MM.1S (cell line): ENCODE measurements at regions not wholly inside any gene's neighbourhood (a gene's known extent, or its start where the extent isn't known, plus 50 kb on each side); places are given as distances from the start of the nearest gene placed in this dataset.

Experiments used
- DNase-seq: peaks from one replicate; pipeline ENCODE4 v3.0.0-alpha.2; 2015
- H2AFZ ChIP-seq: fragments of 300-600 bp; sonication (generic); 2 replicates; pipeline ENCODE4 v1.6.0; 2016; ENCODE audit warnings: antibody characterized with exemption, low read length
- H3F3A ChIP-seq: fragments of 300-600 bp; sonication (generic); 2 replicates; pipeline ENCODE4 v1.6.1; 2016; ENCODE audit warnings: mild to moderate bottlenecking, antibody characterized with exemption, low read length, moderate library complexity, mixed read lengths; ENCODE audit not compliant: insufficient read depth
- H3K27ac ChIP-seq: fragments of 300-600 bp; sonication (generic); 2 replicates; pipeline ENCODE4 v1.5.1; 2016; ENCODE audit warnings: mild to moderate bottlenecking, low read length
- H3K27me3 ChIP-seq: fragments of 300-600 bp; sonication (generic); replicated peaks from 2 replicates; pipeline ENCODE4 v1.6.0; 2016; ENCODE audit warnings: low read length; ENCODE audit not compliant: insufficient read depth
- H3K36me3 ChIP-seq: fragments of 300-600 bp; sonication (generic); replicated peaks from 2 replicates; pipeline ENCODE4 v1.6.1; 2016; ENCODE audit warnings: mild to moderate bottlenecking, low read length, mixed read lengths; ENCODE audit not compliant: insufficient read depth
- H3K4me1 ChIP-seq: fragments of 300-600 bp; sonication (generic); 2 replicates; pipeline ENCODE4 v1.6.1; 2016; ENCODE audit warnings: low read length, mixed read lengths
- H3K4me2 ChIP-seq: fragments of 300-600 bp; sonication (generic); 2 replicates; pipeline ENCODE4 v1.6.0; 2016; ENCODE audit warnings: low read depth, low read length
- H3K4me3 ChIP-seq: fragments of 300-600 bp; sonication (generic); 2 replicates; pipeline ENCODE4 v1.5.1; 2016; ENCODE audit warnings: low read length, mixed read lengths
- H3K79me2 ChIP-seq: fragments of 300-600 bp; sonication (generic); 2 replicates; pipeline ENCODE4 v1.6.1; 2016; ENCODE audit warnings: mixed run types, low read length, mixed read lengths
- H3K9ac ChIP-seq: fragments of 300-600 bp; sonication (generic); 2 replicates; pipeline ENCODE4 v1.6.1; 2016; ENCODE audit warnings: low read length, mixed read lengths
- H3K9me2 ChIP-seq: fragments of 300-600 bp; sonication (generic); replicated peaks from 2 replicates; pipeline ENCODE4 v1.6.1; 2016; ENCODE audit warnings: mild to moderate bottlenecking, low read length, mixed read lengths; ENCODE audit not compliant: insufficient read depth
- H3K9me3 ChIP-seq: fragments of 300-600 bp; sonication (generic); replicated peaks from 2 replicates; pipeline ENCODE4 v1.6.1; 2016; ENCODE audit warnings: mild to moderate bottlenecking, low read length, mixed read lengths; ENCODE audit not compliant: insufficient read depth
- H4K20me1 ChIP-seq: fragments of 300-600 bp; sonication (generic); 2 replicates; pipeline ENCODE4 v1.6.1; 2016; ENCODE audit warnings: mild to moderate bottlenecking, low read length, moderate library complexity, mixed read lengths; ENCODE audit not compliant: insufficient read depth
- CTCF ChIP-seq: fragments of 300-600 bp; sonication (generic); IDR thresholded peaks from 2 replicates; pipeline ENCODE4 v1.5.1; 2016; ENCODE audit warnings: antibody characterized with exemption, low read length, mixed read lengths
- EZH2 ChIP-seq: fragments of 300-600 bp; sonication (generic); optimal IDR thresholded peaks from 2 replicates; pipeline ENCODE3; 2017; ENCODE audit warnings: low read depth, mild to moderate bottlenecking, antibody characterized with exemption, low read length, mixed read lengths
- EZH2phosphoT487 ChIP-seq: fragments of 300-600 bp; sonication (generic); IDR thresholded peaks from 2 replicates; pipeline ENCODE4 v1.6.1; 2018; ENCODE audit warnings: antibody characterized with exemption, low read length

GRCh38 chr2:21656330-21657075 is 532.7 kb downstream of the TDRD15 start:
- H3K4me2 ChIP-seq: no peak overlapping the region
- H3K9ac ChIP-seq: no peak overlapping the region
- H4K20me1 ChIP-seq: no peaks in the 10 kb centered on the region
- no peak overlapping the region for H3K4me3 ChIP-seq
- no peaks in the 10 kb centered on the region for H3K9me3 ChIP-seq
- peak; percentile 61 for DNase-seq
- H3K27ac ChIP-seq: no peak overlapping the region
- no peaks in the 10 kb centered on the region for H3K79me2 ChIP-seq
- H3K4me1 ChIP-seq: peaks cover 7% of the 10 kb centered on the region; the same call in 1 of the 2 replicates
- 0 out of 2 replicates have a peak, but pooled peaks cover 3% of the 10 kb centered on the region for H3F3A ChIP-seq
- no peaks in the 10 kb centered on the region for H3K27me3 ChIP-seq
- no peaks in the 10 kb centered on the region for H3K36me3 ChIP-seq
- H2AFZ ChIP-seq: no peak overlapping the region
- TF ChIP-seq CTCF (peak; percentile 19; the same call in 1 of the 2 replicates), EZH2 (no peak)
- H3K9me2 ChIP-seq: no peaks in the 10 kb centered on the region

GRCh38 chr2:21657445-21657844 is 533.7 kb downstream of the TDRD15 start:
- DNase-seq: no peak
- Histone ChIP-seq H3K4me2 (no peak overlapping the region), H3K4me1 (peaks cover 7% of the 10 kb centered on the region; the same call in 1 of the 2 replicates)

GRCh38 chr2:21658269-21658668 is 534.5 kb downstream of the TDRD15 start:
- no peak overlapping the region for H3K4me2 ChIP-seq
- DNase-seq: no peak
- TF ChIP-seq CTCF: no peak
- no peak for TF ChIP-seq EZH2phosphoT487
- TF ChIP-seq EZH2: no peak
- H3K9me3 ChIP-seq: no peaks in the 10 kb centered on the region
- no peak overlapping the region for H2AFZ ChIP-seq
- H3K79me2 ChIP-seq: no peaks in the 10 kb centered on the region
- H3K27ac ChIP-seq: no peak overlapping the region
- H3K4me3 ChIP-seq: no peak overlapping the region
- H3K9me2 ChIP-seq: no peaks in the 10 kb centered on the region
- no peaks in the 10 kb centered on the region for H3K36me3 ChIP-seq
- H3F3A ChIP-seq: 0 out of 2 replicates have a peak, but pooled peaks cover 3% of the 10 kb centered on the region
- H4K20me1 ChIP-seq: no peaks in the 10 kb centered on the region
- H3K4me1 ChIP-seq: peaks cover 7% of the 10 kb centered on the region; the same call in 1 of the 2 replicates
- no peak overlapping the region for H3K9ac ChIP-seq
- no peaks in the 10 kb centered on the region for H3K27me3 ChIP-seq

More at GRCh38 chr2:21657445-21657844, 533.7 kb downstream of the TDRD15 start:
- H3K4me3 ChIP-seq: no peak overlapping the region
- TF ChIP-seq EZH2phosphoT487: no peak
- no peak for TF ChIP-seq CTCF
- no peak for TF ChIP-seq EZH2
- H3K36me3 ChIP-seq: no peaks in the 10 kb centered on the region
- H3K79me2 ChIP-seq: no peaks in the 10 kb centered on the region
- no peak overlapping the region for H3K27ac ChIP-seq
- no peak overlapping the region for H3K9ac ChIP-seq
- no peak overlapping the region for H2AFZ ChIP-seq
- no peaks in the 10 kb centered on the region for H3K9me3 ChIP-seq
- H4K20me1 ChIP-seq: no peaks in the 10 kb centered on the region
- H3K27me3 ChIP-seq: no peaks in the 10 kb centered on the region
- no peaks in the 10 kb centered on the region for H3K9me2 ChIP-seq
- H3F3A ChIP-seq: 0 out of 2 replicates have a peak, but pooled peaks cover 3% of the 10 kb centered on the region
